GM19238 (cell line): ENCODE measurements at regions not wholly inside any gene's neighbourhood (a gene's known extent, or its start where the extent isn't known, plus 50 kb on each side); places are given as distances from the start of the nearest gene placed in this dataset.

Experiments
- DNase-seq: peaks from one replicate; pipeline ENCODE4 v3.0.0; 2011; ENCODE audit warnings: low spot score; ENCODE audit not compliant: insufficient read length

DNA sequence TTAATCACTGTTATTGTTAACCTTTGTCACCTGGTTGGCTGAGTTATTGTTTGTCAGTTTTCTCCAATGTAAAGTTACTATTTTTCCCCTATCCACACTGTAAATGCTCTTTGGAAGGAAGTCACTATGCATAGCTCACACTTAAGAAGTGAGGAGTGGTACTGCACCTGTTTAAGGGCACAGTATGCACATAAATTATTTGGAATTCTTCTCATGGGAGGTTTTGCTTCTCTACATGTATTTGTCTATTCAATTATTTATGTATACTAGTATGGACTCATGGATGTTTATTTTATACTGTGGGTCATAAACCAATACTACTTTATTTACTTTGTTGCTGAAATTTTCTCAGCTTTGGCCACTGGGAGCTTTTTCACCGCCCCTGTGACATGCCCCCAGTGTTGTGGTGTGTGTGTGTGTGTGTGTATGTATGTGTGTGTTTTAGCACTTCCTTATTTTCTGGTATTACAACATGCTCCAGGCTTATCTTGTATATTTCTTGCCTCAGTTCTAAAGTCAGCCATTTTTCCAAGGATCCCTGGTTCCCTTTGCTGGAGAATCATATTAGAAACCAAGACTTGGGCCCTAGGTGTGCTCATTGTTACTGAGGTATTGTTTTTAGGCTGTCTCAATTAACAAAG lies 290.5 kb downstream of the KBTBD8 start:
- DNase-seq = no peak

GRCh38 chr3:67289626-67290025 lies 291.5 kb downstream of the KBTBD8 start:
- no peak for DNase-seq

- no peak for DNase-seq
These were observed 292.3 kb downstream of the KBTBD8 start for GRCh38 chr3:67290438-67290837.

- DNase-seq = no peak
These were observed 293.5 kb downstream of the KBTBD8 start for GRCh38 chr3:67291287-67292252.

- DNase-seq = no peak
These were observed 294.4 kb downstream of the KBTBD8 start for GRCh38 chr3:67292356-67293121.

DNA sequence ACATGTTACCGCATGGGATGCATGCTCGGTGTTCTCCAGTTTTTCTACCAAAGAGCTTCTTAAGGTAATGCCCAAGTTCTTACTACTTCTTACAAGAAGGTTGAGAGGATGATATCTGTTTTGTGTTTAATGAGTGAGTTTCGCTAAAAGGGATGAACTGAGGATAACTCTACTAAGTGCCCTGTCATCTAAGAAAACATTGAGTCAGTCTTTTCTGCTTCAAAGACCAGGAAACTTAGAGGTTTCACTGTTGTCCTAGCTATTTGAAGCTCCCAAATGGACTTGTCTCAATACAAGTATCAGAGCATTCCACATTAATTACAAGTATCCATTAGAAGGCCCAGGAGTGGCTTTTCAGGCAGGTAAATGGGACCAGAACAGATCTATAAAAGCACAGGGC lies 296.2 kb downstream of the KBTBD8 start:
- no peak for DNase-seq

- DNase-seq = no peak
These were observed 298.2 kb downstream of the KBTBD8 start for GRCh38 chr3:67296039-67296892.

- no peak for DNase-seq
These were observed 299.8 kb downstream of the KBTBD8 start for GRCh38 chr3:67297715-67298475.

DNA sequence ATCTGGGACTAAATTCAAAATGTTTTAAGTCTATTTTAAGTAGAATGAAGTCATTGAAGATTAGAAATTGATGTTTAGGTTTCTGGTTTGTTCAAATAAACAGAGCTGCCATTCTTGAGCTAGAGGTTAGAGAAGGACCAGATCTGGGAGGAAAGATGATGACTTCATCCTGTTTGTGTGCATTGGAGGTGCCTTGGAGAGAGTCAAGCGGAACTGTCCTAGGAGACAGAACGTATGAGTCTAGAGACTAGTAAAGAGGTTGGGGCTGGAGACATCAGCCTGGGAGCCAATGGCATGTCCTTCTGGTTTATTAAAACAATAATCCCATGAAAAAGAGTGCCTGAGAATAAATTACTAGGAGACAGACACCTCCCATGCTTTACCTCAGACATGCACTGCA lies 303.4 kb downstream of the KBTBD8 start:
- DNase-seq = no peak

DNA sequence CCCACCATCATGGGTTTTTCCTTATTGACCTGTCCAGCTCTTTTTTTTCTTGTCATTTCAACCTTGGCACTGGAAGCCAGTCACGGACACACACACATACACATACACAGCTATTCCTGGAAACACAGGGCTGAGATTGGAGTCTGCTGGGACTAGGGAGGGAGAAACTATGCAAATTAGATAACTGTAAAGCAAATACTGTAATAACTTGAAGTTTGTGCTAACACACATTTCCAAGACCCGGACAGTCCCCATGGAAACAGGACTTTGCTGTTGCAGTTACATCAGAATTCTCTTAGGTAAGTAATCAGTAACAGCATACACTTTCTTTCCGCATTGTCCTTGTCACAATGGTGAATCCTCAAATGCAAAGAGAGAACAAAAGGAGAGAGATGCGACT lies 304.4 kb downstream of the KBTBD8 start:
- no peak for DNase-seq

DNA sequence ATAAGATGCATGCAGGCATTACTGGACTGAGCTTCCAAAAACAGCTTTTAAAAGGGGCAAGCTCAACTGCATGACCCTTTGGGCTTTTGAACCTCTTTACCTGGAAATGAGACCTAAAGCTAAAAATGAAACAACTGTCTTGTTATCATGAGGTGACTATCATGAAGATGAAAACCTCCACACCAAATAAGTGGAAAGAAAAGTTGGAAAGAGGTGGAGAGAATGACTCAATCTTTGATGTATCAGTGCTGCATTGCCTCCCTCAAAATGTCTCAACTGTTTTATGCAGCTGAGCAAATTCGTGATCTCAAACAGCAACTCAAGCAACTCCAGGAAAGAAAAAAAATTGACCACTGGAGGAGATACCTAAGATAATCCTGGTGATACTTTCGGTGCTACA lies 307.1 kb downstream of the KBTBD8 start:
- no peak for DNase-seq

DNA sequence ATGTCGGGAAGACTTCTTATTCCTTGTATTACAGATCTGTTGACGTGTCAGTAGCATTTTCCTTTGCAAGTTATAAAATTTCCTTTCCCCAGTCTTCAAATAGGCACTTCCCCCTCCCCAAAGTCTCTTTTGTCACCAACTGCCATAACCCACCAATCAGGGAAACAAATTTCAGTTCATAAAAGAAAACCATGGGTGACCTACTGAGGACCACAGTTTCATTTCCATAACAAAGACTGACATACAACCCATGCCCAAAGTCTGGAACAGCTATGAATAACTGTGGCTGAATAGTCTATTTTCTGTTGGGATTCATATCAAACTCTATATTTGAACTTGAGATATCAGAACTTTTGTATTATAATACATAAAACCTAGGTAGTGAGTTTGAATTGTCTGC lies 307.8 kb downstream of the KBTBD8 start:
- DNase-seq = no peak

DNA sequence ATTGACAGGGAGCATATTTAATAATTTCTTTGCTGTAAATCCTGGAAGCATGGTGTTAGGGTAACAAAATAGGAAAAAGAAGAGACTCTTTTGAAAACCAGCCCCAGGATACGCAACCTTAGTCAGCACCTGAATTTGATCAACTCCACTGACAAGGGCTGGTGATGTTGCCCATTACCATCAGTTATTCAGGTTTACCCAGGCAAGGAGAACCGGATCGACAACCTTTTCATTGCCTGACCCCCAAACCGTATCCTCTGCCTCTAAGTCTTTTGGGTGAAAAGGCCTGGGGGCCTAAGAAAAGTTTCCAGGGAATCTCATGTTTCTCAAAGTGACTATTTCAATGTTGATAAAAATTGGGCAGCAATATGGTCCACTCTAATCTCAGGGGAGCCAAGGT lies 313.3 kb downstream of the KBTBD8 start:
- DNase-seq = no peak

DNA sequence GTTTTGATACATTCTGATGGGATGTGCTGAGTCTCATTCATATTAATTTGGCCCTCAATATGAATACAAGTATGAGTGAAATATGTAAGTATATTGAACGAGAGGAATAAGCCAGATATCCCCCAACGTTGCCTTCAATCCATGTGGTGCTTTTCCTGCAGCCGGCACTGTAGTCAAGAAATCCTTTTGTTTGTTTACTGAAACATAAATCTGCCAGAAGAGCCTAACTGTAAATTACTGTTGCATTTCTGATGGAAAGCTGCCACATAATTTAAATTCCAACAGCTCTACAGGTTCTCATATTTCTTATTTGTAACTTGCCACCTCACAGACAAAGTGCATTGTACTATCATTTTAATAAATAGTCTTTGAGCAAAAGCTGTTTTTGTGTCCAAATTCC lies 314.0 kb downstream of the KBTBD8 start:
- no peak for DNase-seq

DNA sequence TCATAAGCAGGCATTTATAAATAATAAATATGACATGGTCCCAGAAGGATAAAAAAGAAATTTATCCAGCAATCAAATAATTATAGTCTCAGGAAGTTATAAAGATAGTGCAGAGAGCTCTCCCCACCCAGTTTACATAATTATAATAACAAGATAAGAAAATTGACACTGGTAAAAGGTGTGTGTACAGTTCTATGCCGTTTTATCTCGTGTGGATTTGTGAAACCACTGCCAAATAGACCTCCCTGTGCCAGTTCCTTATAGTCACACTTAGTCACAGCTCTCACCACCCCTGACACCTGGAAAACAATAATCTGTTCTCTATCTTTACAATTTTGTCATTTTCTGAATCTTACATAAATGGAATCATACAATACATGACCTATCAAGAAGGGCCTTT lies 320.1 kb downstream of the KBTBD8 start:
- no peak for DNase-seq

DNA sequence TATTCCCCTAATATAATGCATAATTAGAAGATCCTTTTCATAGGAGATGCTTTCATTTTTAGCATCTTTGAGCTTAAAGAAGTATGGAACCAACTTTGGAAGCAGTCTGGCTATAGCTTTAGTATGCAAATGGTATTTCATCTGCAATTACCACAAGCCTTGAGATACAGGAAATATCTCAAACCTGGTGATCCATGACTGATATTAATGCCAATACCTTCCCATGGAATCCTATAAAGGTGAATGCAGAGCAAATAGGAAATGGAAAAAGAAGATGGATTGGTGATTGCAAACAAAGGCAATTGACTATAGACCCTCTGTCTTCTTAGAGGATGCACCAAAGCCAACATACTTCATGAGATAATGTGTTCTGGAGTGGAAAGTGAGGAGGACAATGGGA lies 326.4 kb downstream of the KBTBD8 start:
- DNase-seq = no peak
